ENCODE measurements at regions not wholly inside any gene's neighbourhood (a gene's known extent, or its start where the extent isn't known, plus 50 kb on each side); places are given as distances from the start of the nearest gene placed in this dataset.

GRCh38 chr9:89820337-89820736, 215.5 kb downstream of the GADD45G start:
- Histone ChIP-seq H3K4me1 (ENCODE audit: insufficient read depth, poor library complexity, severe bottlenecking) (no peaks in the 10 kb centered on the region), H3K27me3 (ENCODE audit: insufficient read depth, poor library complexity, severe bottlenecking) (no peaks in the 10 kb centered on the region)
- no peak for ATAC-seq (ENCODE audit: low read depth)

DNA sequence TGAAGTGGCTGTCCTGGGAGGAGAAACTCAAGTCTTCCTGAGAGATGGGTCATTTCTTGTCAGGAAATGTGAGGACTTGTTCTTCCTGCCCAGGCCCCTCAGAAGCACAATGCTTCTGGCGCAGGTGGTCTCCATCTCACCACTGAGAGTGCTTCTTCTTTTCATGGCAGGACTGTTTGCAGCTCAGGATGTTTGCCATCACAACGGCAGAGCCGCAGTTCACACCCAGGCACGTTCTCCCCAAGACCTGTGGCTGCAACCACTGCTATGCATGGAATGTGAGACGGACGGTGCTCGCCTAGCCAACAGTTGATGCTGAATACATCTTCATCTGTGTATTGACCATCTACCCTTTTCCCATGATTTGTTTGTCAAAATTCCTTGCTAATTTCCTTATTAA, 216.3 kb downstream of the GADD45G start:
- no peak overlapping the region for H3K4me3 ChIP-seq (ENCODE audit: severe bottlenecking)
- ATAC-seq (ENCODE audit: low read depth) (peak; percentile 62; the same call in 2 of the 3 replicates), DNase-seq (ENCODE audit: low spot score) (no peak)
- TF ChIP-seq CTCF (IDR thresholded peaks at IDR 0.05; ENCODE audit: poor library complexity, severe bottlenecking) = no peak
- H3K9me3 ChIP-seq (ENCODE audit: severe bottlenecking) = no peaks in the 10 kb centered on the region
- no peak overlapping the region for H3K27ac ChIP-seq (ENCODE audit: poor library complexity, severe bottlenecking)
- no peaks in the 10 kb centered on the region for H3K4me1 ChIP-seq (ENCODE audit: insufficient read depth, poor library complexity, severe bottlenecking)
- H3K27me3 ChIP-seq (ENCODE audit: insufficient read depth, poor library complexity, severe bottlenecking) = no peaks in the 10 kb centered on the region
- no peaks in the 10 kb centered on the region for H3K36me3 ChIP-seq (ENCODE audit: low read depth)

More at GRCh38 chr9:89820337-89820736, 215.5 kb downstream of the GADD45G start:
- no peak for TF ChIP-seq CTCF (IDR thresholded peaks at IDR 0.05; ENCODE audit: poor library complexity, severe bottlenecking)
- no peaks in the 10 kb centered on the region for H3K9me3 ChIP-seq (ENCODE audit: severe bottlenecking)
- no peak overlapping the region for H3K4me3 ChIP-seq (ENCODE audit: severe bottlenecking)
- no peak overlapping the region for H3K27ac ChIP-seq (ENCODE audit: poor library complexity, severe bottlenecking)
- no peaks in the 10 kb centered on the region for H3K36me3 ChIP-seq (ENCODE audit: low read depth)
- no peak for DNase-seq (ENCODE audit: low spot score)

DNA sequence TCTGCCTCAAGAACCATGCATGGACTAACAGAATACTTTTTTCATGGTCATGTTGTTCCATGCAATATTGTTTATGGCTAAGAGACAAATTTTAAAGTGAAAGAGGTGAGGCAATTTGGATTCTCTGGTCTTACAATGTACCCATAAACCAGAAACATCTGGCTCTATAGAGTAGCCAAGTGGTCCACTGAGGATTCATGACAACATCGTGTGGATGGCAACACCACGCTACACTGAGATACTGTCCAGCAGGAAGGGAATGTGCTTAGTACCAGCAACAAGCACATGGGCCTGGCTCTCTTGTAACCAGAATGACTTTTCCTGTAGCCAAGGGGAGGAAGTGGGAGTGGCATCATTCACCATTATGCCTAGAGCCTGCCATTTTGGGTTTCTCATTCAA, 218.2 kb downstream of the GADD45G start:
- Histone ChIP-seq H3K27me3 (ENCODE audit: insufficient read depth, poor library complexity, severe bottlenecking) (peaks cover 4% of the 10 kb centered on the region), H3K9me3 (ENCODE audit: severe bottlenecking) (no peaks in the 10 kb centered on the region), H3K4me1 (ENCODE audit: insufficient read depth, poor library complexity, severe bottlenecking) (no peaks in the 10 kb centered on the region), H3K4me3 (ENCODE audit: severe bottlenecking) (no peak overlapping the region), H3K27ac (ENCODE audit: poor library complexity, severe bottlenecking) (no peak overlapping the region), H3K36me3 (ENCODE audit: low read depth) (no peaks in the 10 kb centered on the region)
- TF ChIP-seq CTCF (IDR thresholded peaks at IDR 0.05; ENCODE audit: poor library complexity, severe bottlenecking) = no peak
- ATAC-seq (ENCODE audit: low read depth) = no peak
- DNase-seq (ENCODE audit: low spot score) = no peak

- TF ChIP-seq CTCF (IDR thresholded peaks at IDR 0.05; ENCODE audit: poor library complexity, severe bottlenecking) = no peak
- H3K4me3 ChIP-seq (ENCODE audit: severe bottlenecking) = no peak overlapping the region
- H3K4me1 ChIP-seq (ENCODE audit: insufficient read depth, poor library complexity, severe bottlenecking) = no peaks in the 10 kb centered on the region
- no peak for ATAC-seq (ENCODE audit: low read depth)
- no peak for DNase-seq (ENCODE audit: low spot score)
- peaks cover 4% of the 10 kb centered on the region for H3K27me3 ChIP-seq (ENCODE audit: insufficient read depth, poor library complexity, severe bottlenecking)
- H3K36me3 ChIP-seq (ENCODE audit: low read depth) = no peaks in the 10 kb centered on the region
- H3K9me3 ChIP-seq (ENCODE audit: severe bottlenecking) = no peaks in the 10 kb centered on the region
- no peak overlapping the region for H3K27ac ChIP-seq (ENCODE audit: poor library complexity, severe bottlenecking)
These were observed 220.9 kb downstream of the GADD45G start for GRCh38 chr9:89825669-89826068.

- Histone ChIP-seq H3K9me3 (ENCODE audit: severe bottlenecking) (no peaks in the 10 kb centered on the region), H3K27me3 (ENCODE audit: insufficient read depth, poor library complexity, severe bottlenecking) (peaks cover 7% of the 10 kb centered on the region), H3K4me1 (ENCODE audit: insufficient read depth, poor library complexity, severe bottlenecking) (no peaks in the 10 kb centered on the region), H3K4me3 (ENCODE audit: severe bottlenecking) (no peak overlapping the region), H3K27ac (ENCODE audit: poor library complexity, severe bottlenecking) (no peak overlapping the region), H3K36me3 (ENCODE audit: low read depth) (no peaks in the 10 kb centered on the region)
- no peak for ATAC-seq (ENCODE audit: low read depth)
- DNase-seq (ENCODE audit: low spot score) = no peak
- no peak for TF ChIP-seq CTCF (IDR thresholded peaks at IDR 0.05; ENCODE audit: poor library complexity, severe bottlenecking)
These were observed 221.4 kb downstream of the GADD45G start for GRCh38 chr9:89826186-89826585.
